Renal cortex interstitium (tissue), 11 donors: ENCODE measurements at regions not wholly inside any gene's neighbourhood (a gene's known extent, or its start where the extent isn't known, plus 50 kb on each side); places are given as distances from the start of the nearest gene placed in this dataset.
A peak's percentile ranks its signal among the peaks of the same experiment; 100 is the strongest.

Experiments used
- DNase-seq, 11 donors: peaks; one replicate each; pipeline ENCODE4 v3.0.0-alpha.2; 2013; ENCODE audit warnings: low read depth in 9 of 11, low spot score in 4 of 11; ENCODE audit errors: extremely low read depth in 1 of 11

- DNase-seq, result no peak
Observed at GRCh38 chr2:121006743-121007489, 271.2 kb downstream of the GLI2 start.

DNA sequence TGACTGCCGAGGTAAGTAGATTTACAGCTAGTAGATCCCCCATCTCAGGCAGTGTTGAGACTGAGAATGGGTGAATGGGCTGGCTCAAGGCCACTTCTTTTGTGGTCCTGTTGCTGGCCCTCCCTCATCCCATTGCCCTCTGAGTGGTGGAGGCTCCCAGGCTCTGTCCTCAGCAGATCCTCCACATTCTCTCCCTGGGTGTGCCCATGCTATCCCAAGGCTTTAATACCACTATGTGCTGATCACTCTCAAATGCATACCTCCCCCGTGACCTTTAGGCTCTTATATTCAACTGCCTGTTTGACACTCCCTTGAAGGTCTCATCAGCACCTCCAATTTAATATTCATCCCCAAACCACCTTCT is 271.8 kb downstream of the GLI2 start:
- DNase-seq, result no peak

DNA sequence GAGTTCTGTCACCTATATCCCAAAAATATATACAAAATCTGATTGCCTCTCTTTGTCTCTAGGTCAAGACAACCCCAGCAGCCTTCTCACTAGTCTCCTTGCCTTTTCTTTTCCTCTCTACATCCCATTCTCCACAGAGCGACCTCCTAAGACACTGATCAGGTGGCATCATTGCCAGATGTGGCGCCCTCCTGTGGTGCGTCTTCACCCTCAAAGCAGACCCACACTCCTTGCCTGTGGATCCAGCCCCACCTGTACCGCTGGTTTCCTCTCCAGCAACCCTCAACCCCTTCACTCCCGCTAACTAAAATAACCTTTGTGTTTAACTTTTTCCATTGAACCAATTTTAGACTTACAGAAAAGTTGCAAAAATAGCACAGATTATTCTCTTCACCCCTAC is 273.3 kb downstream of the GLI2 start:
- no peak for DNase-seq

DNA sequence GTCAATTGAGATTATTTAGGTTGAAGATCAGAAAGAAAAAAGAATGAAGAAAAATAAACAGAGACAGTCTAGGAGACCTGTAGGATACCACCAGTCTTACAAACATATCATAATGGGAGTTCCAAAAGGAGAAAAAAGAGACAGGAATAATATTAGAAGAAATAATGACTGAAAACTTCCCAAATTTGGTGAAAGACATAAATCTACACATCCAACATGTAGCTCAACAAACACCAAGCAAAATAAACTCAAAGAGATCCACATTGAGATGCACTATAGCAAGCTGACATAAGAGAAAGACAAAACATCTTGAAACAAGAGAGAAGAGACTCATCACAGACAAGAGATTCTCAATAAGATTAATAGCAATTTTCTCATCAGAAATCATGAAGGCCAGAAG is 274.0 kb downstream of the TFCP2L1 start:
- no peak for DNase-seq

DNA sequence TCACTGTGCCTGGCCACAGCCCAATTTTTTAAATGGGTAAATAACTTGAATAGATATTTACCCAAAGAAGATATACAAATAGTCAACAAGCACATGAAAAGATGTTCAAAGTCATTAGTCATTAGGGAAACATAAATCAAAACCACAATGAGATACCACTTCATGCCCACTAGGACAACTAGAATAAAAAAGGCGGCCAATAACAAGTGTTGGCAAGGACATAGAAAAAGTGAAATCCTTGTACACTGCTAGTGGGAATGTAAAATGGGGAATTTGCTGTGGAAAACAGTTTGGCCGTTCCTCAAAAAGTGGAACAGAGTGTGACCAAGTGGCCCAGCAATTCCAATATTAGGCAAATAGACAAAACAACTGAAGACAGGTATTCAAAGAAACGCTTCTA is 270.1 kb downstream of the TFCP2L1 start:
- DNase-seq, result no peak

GRCh38 chr2:121015971-121016485 is 269.0 kb downstream of the TFCP2L1 start:
- DNase-seq, result no peak

GRCh38 chr2:121017396-121017795 is 267.6 kb downstream of the TFCP2L1 start:
- DNase-seq, result peak in 1 of 11 donors; percentile 12

GRCh38 chr2:121018136-121019061 is 266.6 kb downstream of the TFCP2L1 start:
- DNase-seq, result peak; percentile 15 to 66 (median 52)

- DNase-seq, result peak in 2 of 11 donors; percentile 12 to 26
Observed at GRCh38 chr2:121019071-121019470, 265.9 kb downstream of the TFCP2L1 start.

DNA sequence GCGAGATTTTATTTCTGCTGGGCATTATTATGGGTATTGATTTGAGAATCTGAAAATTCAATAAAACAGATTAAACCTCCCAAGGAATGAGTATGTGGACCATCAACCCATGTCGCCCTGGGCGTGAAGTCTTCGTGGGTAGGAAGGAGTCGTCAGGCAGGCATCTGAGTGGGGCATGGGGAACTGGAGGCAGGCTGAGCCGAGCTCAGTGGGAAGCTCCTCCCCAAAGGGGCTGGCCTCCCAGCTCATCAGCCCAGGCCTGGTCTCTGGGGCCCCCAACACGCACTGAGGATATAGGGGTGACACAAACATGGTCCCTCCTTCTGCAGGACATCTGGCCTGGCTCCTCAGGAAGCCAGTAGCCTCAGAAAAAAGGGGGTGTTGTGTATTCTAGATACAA is 265.2 kb downstream of the TFCP2L1 start:
- no peak for DNase-seq

GRCh38 chr2:121021685-121022084 is 263.3 kb downstream of the TFCP2L1 start:
- no peak for DNase-seq

- DNase-seq, result no peak
Observed at GRCh38 chr2:121028577-121028976, 256.4 kb downstream of the TFCP2L1 start.

DNA sequence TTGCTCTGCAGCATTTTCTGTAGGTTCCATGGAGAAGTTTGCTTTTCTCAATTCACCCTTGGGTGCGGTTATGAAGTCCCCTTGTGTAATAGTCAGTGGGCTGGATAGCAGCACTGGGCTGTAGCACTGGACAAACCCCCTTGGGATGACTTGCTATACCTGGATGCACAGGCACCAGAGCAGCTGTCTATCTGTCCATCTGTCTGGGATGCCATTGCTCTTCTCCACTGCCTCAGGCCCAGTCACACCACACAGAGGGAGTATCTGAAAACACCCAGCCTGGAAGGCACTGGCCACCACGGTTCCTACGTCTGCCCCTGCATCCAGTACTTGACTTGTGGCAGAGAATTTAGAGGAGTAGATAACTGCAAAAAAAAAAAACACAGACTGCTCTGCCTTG is 254.5 kb downstream of the TFCP2L1 start:
- DNase-seq, result no peak

- DNase-seq, result no peak
Observed at GRCh38 chr2:121031568-121032340, 253.2 kb downstream of the TFCP2L1 start.

DNA sequence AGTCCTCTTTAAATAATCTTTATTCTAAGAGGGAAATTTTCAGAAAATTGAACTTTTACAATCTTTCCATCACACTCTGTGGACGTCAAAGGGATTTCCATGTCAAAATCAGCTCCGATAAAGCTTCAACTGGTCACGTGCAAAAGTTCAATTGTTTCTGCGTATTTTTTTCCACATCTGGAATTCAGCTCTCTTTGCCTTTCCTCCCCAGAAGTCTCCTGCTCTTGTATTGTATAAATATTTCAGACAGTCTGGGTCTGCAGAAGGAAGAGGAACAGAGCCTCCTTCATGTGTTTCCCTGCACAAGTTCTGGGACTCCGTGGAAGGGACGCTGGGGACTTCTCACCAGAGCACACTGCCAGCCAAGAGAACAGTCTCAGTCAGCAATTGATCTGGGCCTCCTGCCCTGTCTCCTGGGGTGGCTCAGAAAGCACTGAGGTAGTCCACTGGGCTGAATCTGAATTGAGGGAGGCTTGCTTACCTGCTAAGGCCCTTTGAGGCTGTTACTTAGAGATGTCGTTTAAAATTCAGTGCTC is 251.5 kb downstream of the TFCP2L1 start:
- DNase-seq, result no peak

GRCh38 chr2:121034551-121034950 is 250.5 kb downstream of the TFCP2L1 start:
- DNase-seq, result no peak

GRCh38 chr2:121036226-121036692 is 248.7 kb downstream of the TFCP2L1 start:
- DNase-seq, result no peak

- DNase-seq, result no peak
Observed at GRCh38 chr2:121037480-121037879, 247.5 kb downstream of the TFCP2L1 start.

GRCh38 chr2:121038031-121038430 is 247.0 kb downstream of the TFCP2L1 start:
- no peak for DNase-seq
